Colon (tissue), 2 donors: ENCODE measurements at regions not wholly inside any gene's neighbourhood (a gene's known extent, or its start where the extent isn't known, plus 50 kb on each side); places are given as distances from the start of the nearest gene placed in this dataset.
"Not testable (repeated sequence)": the region's sequence is repeated elsewhere in the genome, so short reads cannot be mapped to it uniquely, and the experiment has no call there.

Source experiments
- FAIRE-seq: peaks from 2 replicates; lab custom pipeline; 2012; peaks lifted over from hg19 to GRCh38; lab: Jason Lieb, UNC
- donor health status: control.
- donor health status: control.

DNA sequence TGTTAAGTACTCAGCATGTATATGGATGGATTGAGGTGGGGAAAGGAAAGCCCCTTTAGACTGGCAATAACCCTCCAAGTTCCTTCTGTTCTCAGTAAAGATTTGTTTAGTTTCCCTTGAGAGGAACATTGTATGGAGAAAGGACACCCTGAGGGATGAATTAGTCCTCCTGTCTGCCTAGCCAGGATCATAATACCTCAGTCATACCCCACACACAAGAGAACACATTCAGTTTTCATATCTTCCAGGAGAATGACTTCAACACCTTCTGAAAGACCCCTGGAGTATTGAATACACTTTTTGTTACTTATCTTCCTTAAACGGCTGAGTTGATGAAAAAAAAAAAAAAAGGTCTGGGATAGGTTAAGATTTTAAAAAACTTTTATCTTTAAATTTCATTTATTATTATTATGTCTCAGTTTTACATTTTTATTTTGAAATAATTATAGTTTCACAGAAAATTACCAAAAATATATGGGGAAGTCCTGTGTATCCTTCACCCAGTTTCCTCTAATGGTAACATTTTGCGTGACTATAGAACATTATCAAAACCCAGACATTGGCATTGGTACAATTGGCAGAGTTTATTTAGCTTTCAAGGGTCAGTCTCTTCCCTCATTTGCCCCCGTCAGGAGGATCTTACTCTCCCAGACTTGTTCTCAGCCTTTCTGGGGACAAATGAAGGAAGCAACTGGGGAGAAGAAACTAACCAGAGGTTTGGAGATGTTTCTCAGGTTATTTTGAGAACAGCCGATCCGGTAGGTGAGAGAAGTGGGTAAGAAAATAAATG, 88.0 kb downstream of the ACTBL2 start:
- no peak for FAIRE-seq

- no peak for FAIRE-seq
These were observed 95.7 kb downstream of the ACTBL2 start for GRCh38 chr5:57386958-57387357.

- FAIRE-seq = no peak
These were observed 99.3 kb downstream of the ACTBL2 start for GRCh38 chr5:57383093-57383861.

DNA sequence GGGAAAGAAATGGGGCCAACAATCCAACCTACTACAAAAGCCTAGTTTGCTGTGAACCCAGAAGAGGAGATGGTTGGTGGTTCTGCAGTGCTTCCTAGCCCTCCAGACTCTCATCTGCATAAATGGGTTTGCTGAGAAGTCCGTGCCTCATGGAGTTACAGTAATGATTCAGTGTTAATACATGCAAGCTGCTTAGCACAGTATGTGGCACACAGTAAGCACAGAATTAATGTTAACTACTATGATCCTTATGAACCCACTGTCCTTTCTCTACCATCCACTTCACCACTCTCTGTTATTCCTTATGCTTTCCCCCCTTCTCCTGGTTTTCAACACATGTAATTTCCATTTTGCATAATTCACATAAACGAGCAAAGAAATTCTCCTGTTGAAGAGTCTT, 100.0 kb downstream of the ACTBL2 start:
- no peak for FAIRE-seq

GRCh38 chr5:57370376-57370775, 112.2 kb downstream of the ACTBL2 start:
- no peak for FAIRE-seq

- FAIRE-seq = no peak
These were observed 114.6 kb downstream of the ACTBL2 start for GRCh38 chr5:57368010-57368409.

- no peak for FAIRE-seq
These were observed 115.9 kb downstream of the ACTBL2 start for GRCh38 chr5:57366744-57367143.

DNA sequence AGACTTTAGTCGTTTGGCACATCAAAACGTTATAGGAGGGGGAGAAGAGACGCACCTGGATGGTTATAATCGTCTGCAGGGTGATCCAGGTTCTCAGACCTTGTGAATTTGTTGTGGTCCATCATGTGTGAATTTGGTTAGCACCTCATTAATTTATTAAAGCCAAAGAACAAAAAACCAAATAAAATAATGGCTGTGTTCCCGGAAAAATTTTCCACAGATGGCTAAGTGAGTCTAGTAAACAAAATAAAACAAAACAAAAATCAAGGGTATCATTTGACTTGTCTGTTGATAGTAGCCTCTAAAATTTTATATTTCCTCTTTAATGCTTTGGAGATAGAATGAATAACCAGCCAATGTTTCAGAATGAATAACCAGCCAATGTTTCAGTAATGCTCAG, 119.7 kb downstream of the ACTBL2 start:
- no peak for FAIRE-seq

- FAIRE-seq = no peak
These were observed 121.7 kb downstream of the ACTBL2 start for GRCh38 chr5:57360871-57361270.

GRCh38 chr5:57358796-57359592, 123.6 kb downstream of the ACTBL2 start:
- FAIRE-seq = no peak

DNA sequence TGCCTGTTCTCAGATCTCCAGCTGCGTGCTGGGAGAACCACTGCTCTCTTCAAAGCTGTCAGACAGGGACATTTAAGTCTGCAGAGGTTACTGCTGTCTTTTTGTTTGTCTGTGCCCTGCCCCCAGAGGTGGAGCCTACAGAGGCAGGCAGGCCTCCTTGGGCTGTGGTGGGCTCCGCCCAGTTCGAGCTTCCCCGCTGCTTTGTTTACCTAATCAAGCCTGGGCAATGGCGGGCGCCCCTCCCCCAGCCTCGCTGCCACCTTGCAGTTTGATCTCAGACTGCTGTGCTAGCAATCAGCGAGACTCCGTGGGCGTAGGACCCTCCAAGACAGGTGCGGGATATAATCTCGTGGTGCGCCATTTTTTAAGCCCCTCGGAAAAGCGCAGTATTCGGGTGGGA, 125.8 kb downstream of the ACTBL2 start:
- FAIRE-seq = not testable (repeated sequence)

DNA sequence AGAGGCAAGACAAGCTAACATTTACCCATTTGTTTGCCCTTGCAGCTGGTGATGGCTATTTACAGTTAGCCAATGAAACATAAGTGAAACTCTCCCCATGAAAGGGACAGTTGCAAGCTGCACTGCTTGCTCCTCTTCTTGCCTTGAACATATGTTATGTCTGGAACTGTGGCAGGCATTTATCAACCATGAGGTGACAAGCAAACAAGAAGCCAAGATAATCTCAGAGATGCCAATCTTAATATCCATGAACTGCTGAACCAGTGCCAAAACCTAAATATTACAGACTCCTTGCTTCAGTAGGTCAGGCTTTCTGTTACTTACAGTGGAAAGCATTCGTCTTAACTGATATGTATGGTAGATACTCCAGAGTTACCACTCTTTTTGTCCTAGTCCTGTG, 133.4 kb downstream of the ACTBL2 start:
- FAIRE-seq = no peak

DNA sequence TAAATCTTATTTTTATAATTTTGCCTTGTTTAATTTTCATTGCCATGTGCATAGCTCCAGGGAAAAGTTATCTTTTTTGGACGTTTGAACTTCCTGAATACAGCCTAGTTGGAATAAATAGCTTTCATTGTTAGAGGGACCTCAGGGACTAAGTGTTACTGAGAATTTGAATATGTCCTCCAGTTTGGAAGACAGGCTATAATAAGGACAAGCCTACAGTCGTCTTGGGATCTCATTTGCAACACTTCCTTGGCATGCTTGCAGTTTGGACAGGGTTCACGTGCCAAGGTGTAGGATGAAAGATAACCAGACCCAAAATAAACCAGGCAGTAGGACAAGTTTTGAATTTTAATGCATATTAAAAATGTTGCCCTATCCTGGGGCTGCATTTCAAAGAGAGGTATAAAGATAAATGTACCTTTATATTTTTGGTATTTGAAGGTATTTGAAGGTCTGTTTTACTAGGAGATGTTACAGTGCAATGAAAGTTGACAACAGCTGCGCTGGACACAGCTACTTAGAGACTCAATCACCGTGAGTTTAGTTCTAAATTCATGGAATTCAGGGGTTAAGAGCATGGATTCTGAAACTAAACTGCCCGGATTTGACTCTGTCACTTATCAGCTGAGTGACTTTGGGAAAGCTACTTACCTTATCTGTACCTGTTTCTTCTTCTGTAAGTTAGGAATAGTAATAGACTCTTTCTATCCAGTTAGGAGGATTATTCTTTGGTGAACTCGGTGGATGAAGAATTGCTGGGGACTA, 134.1 kb downstream of the ACTBL2 start:
- no peak for FAIRE-seq

GRCh38 chr5:57346328-57346727, 136.3 kb downstream of the ACTBL2 start:
- FAIRE-seq = no peak

DNA sequence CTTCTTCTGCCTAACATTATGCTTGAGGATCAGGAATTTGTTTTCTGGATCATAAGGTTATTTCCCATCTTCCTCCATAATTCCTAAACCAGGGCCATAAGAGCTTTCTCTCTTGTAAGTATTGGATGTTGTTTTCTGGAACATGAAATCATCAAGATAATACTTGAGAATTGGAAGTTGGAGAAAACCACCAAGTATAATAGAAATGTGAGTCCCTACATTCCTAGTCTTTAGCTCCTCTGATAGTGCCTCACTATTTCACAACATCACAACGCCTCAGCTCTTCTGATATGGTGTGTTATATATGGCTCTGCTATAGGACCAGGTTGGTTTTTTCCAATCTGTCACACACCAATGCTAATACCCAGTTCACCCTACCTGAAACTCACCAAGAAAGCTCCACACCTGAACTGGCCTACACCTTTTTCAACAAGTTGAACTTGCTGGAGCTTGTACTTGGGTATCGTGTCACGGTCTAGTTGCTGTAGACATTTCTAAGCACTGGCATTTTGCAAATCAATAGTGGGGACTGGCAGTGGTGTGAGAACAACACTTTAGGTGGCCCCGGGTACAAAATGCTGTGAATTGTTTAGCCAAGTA, 141.1 kb downstream of the ACTBL2 start:
- no peak for FAIRE-seq

- FAIRE-seq = no peak
These were observed 141.9 kb downstream of the ACTBL2 start for GRCh38 chr5:57340681-57341080.

DNA sequence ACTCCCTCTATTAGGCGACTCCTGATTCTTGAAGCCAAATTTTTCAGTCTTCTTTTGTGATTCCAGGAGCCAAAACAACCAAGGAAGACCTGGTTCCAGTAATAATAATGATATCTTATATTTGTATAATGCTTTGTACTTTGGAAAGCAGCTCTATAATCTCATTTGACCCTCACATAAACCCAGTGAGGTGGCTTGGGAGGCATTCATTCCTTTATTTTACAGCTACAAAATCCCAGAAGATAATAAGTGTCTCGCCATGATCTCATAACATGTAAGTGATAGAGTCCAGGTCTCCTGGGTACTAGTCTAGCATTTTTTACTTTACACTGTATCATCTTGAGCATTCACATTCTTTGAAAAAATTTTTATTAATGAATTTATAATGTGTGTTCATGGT, 143.1 kb downstream of the ACTBL2 start:
- FAIRE-seq = no peak

- no peak for FAIRE-seq
These were observed 143.7 kb downstream of the ACTBL2 start for GRCh38 chr5:57338868-57339340.

DNA sequence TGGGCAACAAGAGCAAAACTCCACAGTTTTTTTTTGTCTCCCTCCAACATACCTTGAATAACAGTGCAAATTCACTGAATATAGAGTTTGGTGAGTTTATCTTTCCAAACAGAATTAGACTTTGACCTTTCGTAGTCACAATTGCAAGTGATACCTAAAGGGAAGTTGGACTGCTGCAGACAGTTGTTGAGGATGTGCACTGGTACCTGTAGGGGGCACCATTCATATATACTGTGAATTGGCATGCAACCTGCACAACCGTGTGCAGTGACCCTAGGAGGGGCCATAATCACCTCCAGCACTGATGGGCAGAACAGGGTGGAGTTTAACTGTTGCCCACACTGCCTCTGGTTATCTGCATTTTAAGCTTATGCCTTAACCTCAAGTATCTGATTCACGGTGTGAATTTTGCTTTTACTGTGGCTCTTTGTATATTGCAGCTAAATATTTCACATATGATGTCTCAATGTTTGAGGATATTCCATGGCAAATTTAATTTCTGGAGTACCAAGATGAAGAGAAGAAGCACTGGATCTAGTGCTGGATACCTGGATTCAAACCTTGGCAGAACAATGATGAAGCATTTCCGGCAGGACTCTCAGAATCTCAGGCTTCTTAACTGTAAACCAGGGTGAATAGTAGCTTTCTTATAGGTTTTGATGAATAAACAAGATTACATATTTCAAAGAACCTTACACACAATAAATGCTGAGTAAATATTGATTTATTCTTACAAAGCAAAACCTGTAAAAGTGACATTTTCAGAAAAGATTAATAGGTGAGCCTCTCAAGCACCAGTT, 144.3 kb downstream of the ACTBL2 start:
- no peak for FAIRE-seq

GRCh38 chr5:57335092-57335660, 147.4 kb downstream of the ACTBL2 start:
- no peak for FAIRE-seq
